IMR-90 (cell line): ENCODE measurements at regions not wholly inside any gene's neighbourhood (a gene's known extent, or its start where the extent isn't known, plus 50 kb on each side); places are given as distances from the start of the nearest gene placed in this dataset.

ENCODE experiments used
- ATAC-seq: fragments of 200-7000 bp; cut with Tn5 transposase; 2 replicates; pipeline ENCODE4 v1.9.1; 2020; ENCODE audit warnings: low read depth, mild to moderate bottlenecking, moderate library complexity
- BruUV-seq: library from RNA; stranded (reverse); fragments of 400-500 nt; replicated peaks from 2 replicates; lab custom pipeline; 2021; lab: Mats Ljungman, UMichigan
- CTCF ChIA-PET: fragments of 300-600 bp; formaldehyde crosslinking; extraction: SDS; loops from one replicate; lab custom pipeline; 2021; ENCODE audit warnings: antibody characterized with exemption; lab: Yijun Ruan, JAX
- POLR2A ChIA-PET: fragments of 300-600 bp; sonication (Branson Sonifier 250); formaldehyde crosslinking; loops from one replicate; lab custom pipeline; 2022; ENCODE audit warnings: antibody characterized with exemption; ENCODE audit not compliant: unreplicated experiment; lab: Charles Lee
- DNase-seq: peaks from one replicate; pipeline ENCODE4 v3.0.0; 2013
- H2AFZ ChIP-seq: replicated peaks from 2 replicates; pipeline ENCODE3; 2013; ENCODE audit warnings: low read length, mild to moderate bottlenecking; ENCODE audit not compliant: poor library complexity
- H2AK5ac ChIP-seq: 2 replicates; pipeline ENCODE4 v1.6.1; 2013; ENCODE audit warnings: low read depth, low read length, inconsistent platforms
- H2AK9ac ChIP-seq: replicated peaks from 2 replicates; pipeline ENCODE3; 2013; ENCODE audit warnings: mild to moderate bottlenecking, low read depth, low read length, moderate library complexity; ENCODE audit not compliant: poor library complexity
- H2BK120ac ChIP-seq: 2 replicates; pipeline ENCODE4 v1.6.1; 2013; ENCODE audit warnings: low read depth, low read length, inconsistent platforms
- H2BK15ac ChIP-seq: 3 replicates; pipeline ENCODE4 v1.6.1; 2013; ENCODE audit warnings: low read depth, low read length, inconsistent platforms
- H2BK20ac ChIP-seq: 2 replicates; pipeline ENCODE4 v1.6.1; 2013; ENCODE audit warnings: low read depth, mild to moderate bottlenecking, inconsistent platforms, low read length, moderate library complexity
- H2BK5ac ChIP-seq: 2 replicates; pipeline ENCODE4 v1.6.1; 2013; ENCODE audit warnings: mild to moderate bottlenecking, low read depth, low read length, inconsistent platforms; ENCODE audit not compliant: poor library complexity, severe bottlenecking
- H3K14ac ChIP-seq: replicated peaks from 2 replicates; pipeline ENCODE4 v1.6.1; 2013; ENCODE audit warnings: low read depth, low read length, inconsistent platforms
- H3K18ac ChIP-seq: 2 replicates; pipeline ENCODE4 v1.6.1; 2013; ENCODE audit warnings: low read depth, low read length, control low read depth
- H3K23ac ChIP-seq: 2 replicates; pipeline ENCODE4 v1.6.1; 2013; ENCODE audit warnings: low read depth, low read length, inconsistent platforms
- H3K27ac ChIP-seq: 2 replicates; pipeline ENCODE4 v1.5.1; 2013; ENCODE audit warnings: mild to moderate bottlenecking, control low read depth, low read length; ENCODE audit not compliant: insufficient read depth
- H3K27me3 ChIP-seq: 2 replicates; pipeline ENCODE4 v1.6.1; 2013; ENCODE audit warnings: low read length; ENCODE audit not compliant: control insufficient read depth, insufficient read depth
- H3K36me3 ChIP-seq: 2 replicates; pipeline ENCODE4 v1.6.1; 2013; ENCODE audit warnings: low read length, mixed read lengths; ENCODE audit not compliant: control insufficient read depth, insufficient read depth
- H3K4ac ChIP-seq: 2 replicates; pipeline ENCODE4 v1.6.1; 2013; ENCODE audit warnings: low read depth, low read length, inconsistent platforms
- H3K4me1 ChIP-seq: 2 replicates; pipeline ENCODE4 v1.6.1; 2013; ENCODE audit warnings: low read length, mixed read lengths; ENCODE audit not compliant: control insufficient read depth, insufficient read depth
- H3K4me2 ChIP-seq: 2 replicates; pipeline ENCODE4 v1.6.1; 2013; ENCODE audit warnings: low read depth, mild to moderate bottlenecking, control low read depth, low read length, moderate library complexity
- H3K4me3 ChIP-seq: 2 replicates; pipeline ENCODE4 v1.5.1; 2013; ENCODE audit warnings: low read depth, mild to moderate bottlenecking, control low read depth, low read length, moderate library complexity; ENCODE audit not compliant: insufficient read depth
- H3K56ac ChIP-seq: 2 replicates; pipeline ENCODE4 v1.6.1; 2013; ENCODE audit warnings: low read length, inconsistent platforms; ENCODE audit not compliant: insufficient read depth; ENCODE audit errors: extremely low read depth
- H3K79me1 ChIP-seq, 2 experiments: 2 replicates each; pipeline ENCODE4 v1.6.1; 2013; ENCODE audit warnings: low read length in 2 of 2, inconsistent platforms in 1 of 2, low read depth in 1 of 2
- H3K9ac ChIP-seq: 2 replicates; pipeline ENCODE4 v1.6.1; 2013; ENCODE audit warnings: low read depth, low read length, control low read depth
- H3K9me1 ChIP-seq: 2 replicates; pipeline ENCODE4 v1.6.1; 2013; ENCODE audit warnings: low read length, inconsistent platforms; ENCODE audit not compliant: insufficient read depth
- H3K9me3 ChIP-seq: 2 replicates; pipeline ENCODE4 v1.6.1; 2013; ENCODE audit warnings: low read length; ENCODE audit not compliant: control insufficient read depth, insufficient read depth
- H4K20me1 ChIP-seq: 2 replicates; pipeline ENCODE4 v1.6.1; 2013; ENCODE audit warnings: low read length, inconsistent platforms; ENCODE audit not compliant: insufficient read depth
- H4K5ac ChIP-seq: 2 replicates; pipeline ENCODE4 v1.6.1; 2013; ENCODE audit warnings: mild to moderate bottlenecking, low read depth, low read length, control low read depth
- H4K8ac ChIP-seq, 2 experiments: 2 replicates each; pipeline ENCODE4 v1.6.1; 2013; ENCODE audit warnings: low read depth in 2 of 2, low read length in 2 of 2, control low read depth in 1 of 2, inconsistent platforms in 1 of 2
- H4K91ac ChIP-seq: 2 replicates; pipeline ENCODE4 v1.6.1; 2013; ENCODE audit warnings: low read depth, low read length, inconsistent platforms; ENCODE audit not compliant: insufficient read depth
- BHLHE40 ChIP-seq: fragments of 150-350 bp; IDR thresholded peaks from 2 replicates; pipeline ENCODE4 v1.6.1; 2016; ENCODE audit warnings: mild to moderate bottlenecking, low read depth, low read length
- CHD1 ChIP-seq: IDR thresholded peaks from 2 replicates; pipeline ENCODE4 v1.6.1; 2012; ENCODE audit warnings: low read depth, low read length, improper control_type of control experiment
- MAFK ChIP-seq: IDR thresholded peaks from 2 replicates; pipeline ENCODE4 v1.6.1; 2012; ENCODE audit warnings: low read depth, low read length, improper control_type of control experiment
- RAD21 ChIP-seq: IDR thresholded peaks from 2 replicates; pipeline ENCODE4 v1.6.1; 2012; ENCODE audit warnings: low read length, improper control_type of control experiment
- RCOR1 ChIP-seq: IDR thresholded peaks from 2 replicates; pipeline ENCODE4 v1.6.1; 2012; ENCODE audit warnings: mild to moderate bottlenecking, low read length, improper control_type of control experiment; ENCODE audit not compliant: insufficient replicate concordance
- SMC3 ChIP-seq: fragments of 150-350 bp; IDR thresholded peaks from 2 replicates; pipeline ENCODE4 v1.6.1; 2016; ENCODE audit warnings: low read depth, mild to moderate bottlenecking, antibody characterized with exemption, low read length, moderate library complexity
- WGBS, 2 experiments: methylation state at CpG; one replicate each; pipeline versions ENCODE4 v1.1.5 to v1.1.7; 2013; ENCODE audit warnings: missing lambda C conversion rate in 2 of 2; ENCODE audit not compliant: insufficient read length in 1 of 2; ENCODE audit errors: extremely low coverage in 2 of 2; 5-methylcytosine and 5-hydroxymethylcytosine counted together
- dilution Hi-C: fragments of 300-500 bp; cut with HindIII; formaldehyde crosslinking; loops from one replicate; pipeline ENCODE4 v1.14.3; 2018; ENCODE audit warnings: low sequenced_read_pairs; ENCODE audit not compliant: unreplicated experiment
- in situ Hi-C: fragments of 300-500 bp; cut with MboI; formaldehyde crosslinking; loops from 3 replicates; pipeline ENCODE4 v1.14.3; 2019; ENCODE audit warnings: low sequenced_read_pairs, inconsistent platforms, mixed read lengths
- intact Hi-C: fragments of 100-400 bp; cut with micrococcal nuclease; formaldehyde crosslinking; loops from 2 replicates; pipeline ENCODE4 v1.10.0; 2022
- TF ChIP-seq, protein P1 (sequence below): fragments of 150-350 bp; IDR thresholded peaks from 2 replicates; pipeline ENCODE4 v1.6.1; 2017; ENCODE audit warnings: mild to moderate bottlenecking, antibody characterized with exemption, low read length, low read depth
- TF ChIP-seq, protein P2 (sequence below): fragments of 150-350 bp; IDR thresholded peaks from 2 replicates; pipeline ENCODE4 v1.6.1; 2016; ENCODE audit warnings: low read depth, mild to moderate bottlenecking, low read length, moderate library complexity, borderline replicate concordance

DNA sequence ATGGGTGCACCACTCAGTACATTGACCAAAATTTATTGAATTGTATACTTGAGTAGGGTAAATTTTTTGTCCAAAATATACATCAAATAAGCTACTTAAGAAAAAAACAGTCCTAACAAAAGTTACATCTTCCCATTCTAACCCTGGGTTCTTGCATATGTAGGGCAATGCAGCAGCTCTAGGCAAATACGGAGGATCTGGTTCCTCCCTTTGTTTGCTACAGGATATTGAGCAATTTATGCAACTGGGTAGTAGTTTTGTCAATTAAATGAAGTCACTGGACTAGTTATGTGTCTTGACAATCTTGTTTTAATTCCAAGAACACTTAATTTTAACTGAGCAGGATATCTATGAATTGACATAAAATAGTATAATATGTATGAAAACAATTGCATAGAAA lies 1507.2 kb upstream of the PIK3C3 start:
- DNase-seq, result no peak
- Histone ChIP-seq H3K79me1 (no peaks in the 10 kb centered on the region), H3K4me1 (no peaks in the 10 kb centered on the region), H4K20me1 (no peaks in the 10 kb centered on the region), H3K9me1 (no peaks in the 10 kb centered on the region), H2BK120ac (no peak overlapping the region), H3K56ac (no peak overlapping the region), H2BK5ac (no peak overlapping the region), H3K14ac (no peak overlapping the region), H3K4me3 (no peak overlapping the region), H3K4ac (no peak overlapping the region), H2AFZ (no peak overlapping the region), H3K27me3 (no peaks in the 10 kb centered on the region), H2BK20ac (no peak overlapping the region), H3K4me2 (no peak overlapping the region), H2BK15ac (no peak overlapping the region), H3K27ac (no peak overlapping the region), H4K91ac (no peak overlapping the region), H3K9me3 (no peaks in the 10 kb centered on the region), H2AK9ac (no peak overlapping the region), H3K23ac (no peak overlapping the region), H2AK5ac (no peak overlapping the region), H4K8ac (no peak overlapping the region), H3K18ac (no peak overlapping the region), H4K5ac (no peak overlapping the region), H3K9ac (no peak overlapping the region), H3K36me3 (no peaks in the 10 kb centered on the region)
- ATAC-seq, result no peak
- intact Hi-C loops, result no loop called here
- POLR2A ChIA-PET, result no interaction called here
- dilution Hi-C loops, result no loop called here
- no TSS peak for BruUV-seq
- CTCF ChIA-PET, result interaction anchor here (0.5 to 0.6 kb wide), 2 partner anchors 10 to 134 kb away, joined by 3 to 5 read pairs; no protein-coding TSS in a partner anchor
- no CpG with 5 or more reads among the region's 1 CpG for WGBS, 2 experiments
- in situ Hi-C loops, result no loop called here
- TF ChIP-seq, protein P1, sequence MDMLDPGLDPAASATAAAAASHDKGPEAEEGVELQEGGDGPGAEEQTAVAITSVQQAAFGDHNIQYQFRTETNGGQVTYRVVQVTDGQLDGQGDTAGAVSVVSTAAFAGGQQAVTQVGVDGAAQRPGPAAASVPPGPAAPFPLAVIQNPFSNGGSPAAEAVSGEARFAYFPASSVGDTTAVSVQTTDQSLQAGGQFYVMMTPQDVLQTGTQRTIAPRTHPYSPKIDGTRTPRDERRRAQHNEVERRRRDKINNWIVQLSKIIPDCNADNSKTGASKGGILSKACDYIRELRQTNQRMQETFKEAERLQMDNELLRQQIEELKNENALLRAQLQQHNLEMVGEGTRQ, result no peak
- TF ChIP-seq MAFK, result no peak
- TF ChIP-seq CHD1, result no peak
- TF ChIP-seq RAD21, result no peak
- TF ChIP-seq RCOR1, result no peak
- no peak for TF ChIP-seq SMC3
- TF ChIP-seq BHLHE40, result no peak
- TF ChIP-seq, protein P2, sequence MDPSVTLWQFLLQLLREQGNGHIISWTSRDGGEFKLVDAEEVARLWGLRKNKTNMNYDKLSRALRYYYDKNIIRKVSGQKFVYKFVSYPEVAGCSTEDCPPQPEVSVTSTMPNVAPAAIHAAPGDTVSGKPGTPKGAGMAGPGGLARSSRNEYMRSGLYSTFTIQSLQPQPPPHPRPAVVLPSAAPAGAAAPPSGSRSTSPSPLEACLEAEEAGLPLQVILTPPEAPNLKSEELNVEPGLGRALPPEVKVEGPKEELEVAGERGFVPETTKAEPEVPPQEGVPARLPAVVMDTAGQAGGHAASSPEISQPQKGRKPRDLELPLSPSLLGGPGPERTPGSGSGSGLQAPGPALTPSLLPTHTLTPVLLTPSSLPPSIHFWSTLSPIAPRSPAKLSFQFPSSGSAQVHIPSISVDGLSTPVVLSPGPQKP, result no peak
